Cardiac fibroblast (primary cell): ENCODE measurements at regions not wholly inside any gene's neighbourhood (a gene's known extent, or its start where the extent isn't known, plus 50 kb on each side); places are given as distances from the start of the nearest gene placed in this dataset.

Experiments
- DNase-seq, 2 donors: peaks; one replicate each; pipeline versions ENCODE4 v3.0.0 to v3.0.0-alpha.2; 2010; ENCODE audit warnings: low read depth in 2 of 2
- H3K4me3 ChIP-seq, 2 donors: replicated peaks in 1 of 2; 1 replicate in 1 of 2; 2 replicates in 1 of 2; pipeline ENCODE4 v1.5.1; 2011; ENCODE audit warnings: low read depth in 2 of 2, low read length in 2 of 2, mild to moderate bottlenecking in 2 of 2, moderate library complexity in 1 of 2
- TF ChIP-seq, protein P1 (sequence below): IDR thresholded peaks from one replicate; pipeline ENCODE4 v1.5.1; 2011; ENCODE audit warnings: low read depth, mild to moderate bottlenecking, low read length, inconsistent platforms

DNA sequence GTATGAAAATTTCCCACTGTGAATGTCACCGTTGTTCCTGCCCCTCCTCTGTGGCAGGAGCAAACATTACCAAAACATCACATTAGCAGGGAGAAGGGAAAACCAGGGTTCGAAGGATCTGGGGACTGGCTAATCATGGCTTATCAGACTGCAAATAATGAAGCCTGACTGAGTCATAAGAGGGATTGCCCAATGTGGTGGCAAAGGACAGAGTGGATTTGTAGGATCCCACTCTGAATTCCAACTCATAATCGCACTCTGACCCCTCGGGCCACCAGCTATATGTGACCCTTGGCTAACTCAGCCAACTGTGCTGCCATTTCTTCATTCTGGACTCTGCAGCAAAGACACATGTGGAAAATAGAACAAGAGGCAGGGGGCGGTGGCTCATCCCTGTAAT lies 347.3 kb upstream of the AUTS2 start:
- no peak for DNase-seq
- TF ChIP-seq, protein P1, sequence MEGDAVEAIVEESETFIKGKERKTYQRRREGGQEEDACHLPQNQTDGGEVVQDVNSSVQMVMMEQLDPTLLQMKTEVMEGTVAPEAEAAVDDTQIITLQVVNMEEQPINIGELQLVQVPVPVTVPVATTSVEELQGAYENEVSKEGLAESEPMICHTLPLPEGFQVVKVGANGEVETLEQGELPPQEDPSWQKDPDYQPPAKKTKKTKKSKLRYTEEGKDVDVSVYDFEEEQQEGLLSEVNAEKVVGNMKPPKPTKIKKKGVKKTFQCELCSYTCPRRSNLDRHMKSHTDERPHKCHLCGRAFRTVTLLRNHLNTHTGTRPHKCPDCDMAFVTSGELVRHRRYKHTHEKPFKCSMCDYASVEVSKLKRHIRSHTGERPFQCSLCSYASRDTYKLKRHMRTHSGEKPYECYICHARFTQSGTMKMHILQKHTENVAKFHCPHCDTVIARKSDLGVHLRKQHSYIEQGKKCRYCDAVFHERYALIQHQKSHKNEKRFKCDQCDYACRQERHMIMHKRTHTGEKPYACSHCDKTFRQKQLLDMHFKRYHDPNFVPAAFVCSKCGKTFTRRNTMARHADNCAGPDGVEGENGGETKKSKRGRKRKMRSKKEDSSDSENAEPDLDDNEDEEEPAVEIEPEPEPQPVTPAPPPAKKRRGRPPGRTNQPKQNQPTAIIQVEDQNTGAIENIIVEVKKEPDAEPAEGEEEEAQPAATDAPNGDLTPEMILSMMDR, result no peak
- no peak overlapping the region for H3K4me3 ChIP-seq

DNA sequence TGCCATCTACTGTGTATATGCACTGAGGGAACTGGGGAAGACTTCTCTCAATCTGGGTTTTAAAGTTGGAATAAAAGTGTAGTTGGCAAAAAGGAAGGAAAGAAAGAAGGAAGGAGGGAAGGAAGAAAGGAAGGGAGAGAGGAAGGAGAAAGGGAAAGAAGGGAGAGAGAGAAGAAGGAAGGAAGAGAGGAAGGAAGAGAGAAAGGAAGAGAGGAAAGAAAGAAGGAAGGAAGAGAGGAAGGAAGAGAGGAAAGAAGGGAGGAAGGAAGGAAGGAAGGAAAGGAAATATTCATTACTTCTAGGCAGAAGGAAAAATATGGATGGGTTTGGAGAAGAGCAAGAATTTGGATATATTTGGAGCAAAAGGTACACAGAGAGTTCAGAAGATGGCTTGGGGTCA lies 343.6 kb upstream of the AUTS2 start:
- DNase-seq, result no peak
- no peak overlapping the region for H3K4me3 ChIP-seq
- TF ChIP-seq, protein P1, result no peak

DNA sequence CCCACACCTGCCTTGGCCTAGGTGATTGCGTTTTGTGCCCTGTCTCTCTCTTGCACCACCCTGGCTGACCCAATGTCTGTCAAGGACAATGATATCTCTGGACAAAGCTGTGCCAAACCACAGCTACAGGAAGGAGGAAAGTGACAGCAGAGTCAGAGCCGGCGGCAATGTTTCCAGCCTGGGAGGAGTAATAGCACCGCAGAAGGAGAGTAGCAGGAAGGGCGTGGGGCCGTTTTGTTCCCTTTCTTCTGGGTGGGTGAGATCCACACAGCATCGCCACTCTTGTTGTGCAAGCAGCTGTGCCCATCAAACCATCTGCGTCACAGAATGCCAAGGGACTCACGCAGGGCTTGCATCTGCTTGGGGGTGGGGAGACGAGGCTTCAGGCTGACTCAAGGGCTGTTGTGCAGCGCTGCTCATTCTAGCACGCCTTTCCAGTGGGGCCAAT lies 341.6 kb upstream of the AUTS2 start:
- TF ChIP-seq, protein P1, result no peak
- no peak overlapping the region for H3K4me3 ChIP-seq
- DNase-seq, result no peak

DNA sequence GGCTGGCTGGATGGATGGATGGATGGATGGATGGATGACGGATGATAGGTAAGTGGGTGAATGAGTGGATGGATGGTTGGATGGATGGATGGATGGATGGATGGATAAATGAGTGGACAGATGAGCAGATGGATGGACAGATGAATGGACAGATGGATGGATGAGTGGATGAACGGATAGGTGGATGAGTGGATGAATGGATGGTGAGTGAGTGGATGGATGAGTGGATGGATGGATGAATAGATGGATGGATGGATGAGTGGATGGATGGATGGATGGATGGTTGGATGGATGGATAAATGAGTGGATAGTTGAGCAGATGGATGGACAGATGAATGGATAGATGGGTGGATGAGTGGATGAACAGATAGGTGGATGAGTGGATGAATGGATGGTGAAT lies 340.7 kb upstream of the AUTS2 start:
- TF ChIP-seq, protein P1, result no peak
- no peak overlapping the region for H3K4me3 ChIP-seq
- no peak for DNase-seq

DNA sequence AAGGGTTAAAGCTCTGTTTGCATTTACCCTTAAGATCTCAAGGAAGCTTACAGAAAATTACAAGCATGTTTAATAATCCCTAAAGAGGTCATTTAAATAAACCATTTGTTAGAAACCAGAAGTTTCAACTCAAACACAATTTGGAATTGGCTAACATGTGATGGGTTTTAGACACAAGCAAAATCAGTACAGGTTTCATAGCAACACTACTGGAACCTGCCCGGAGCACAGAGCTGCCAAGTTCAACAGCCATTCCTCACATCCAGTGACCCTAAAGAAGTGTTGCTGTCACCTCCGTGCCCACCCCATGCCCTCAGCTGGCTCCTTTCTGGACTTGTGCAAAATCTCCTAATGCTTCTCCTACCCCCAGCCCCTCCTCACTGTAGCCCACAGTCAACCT lies 338.8 kb upstream of the AUTS2 start:
- no peak overlapping the region for H3K4me3 ChIP-seq
- TF ChIP-seq, protein P1, result no peak
- no peak for DNase-seq

DNA sequence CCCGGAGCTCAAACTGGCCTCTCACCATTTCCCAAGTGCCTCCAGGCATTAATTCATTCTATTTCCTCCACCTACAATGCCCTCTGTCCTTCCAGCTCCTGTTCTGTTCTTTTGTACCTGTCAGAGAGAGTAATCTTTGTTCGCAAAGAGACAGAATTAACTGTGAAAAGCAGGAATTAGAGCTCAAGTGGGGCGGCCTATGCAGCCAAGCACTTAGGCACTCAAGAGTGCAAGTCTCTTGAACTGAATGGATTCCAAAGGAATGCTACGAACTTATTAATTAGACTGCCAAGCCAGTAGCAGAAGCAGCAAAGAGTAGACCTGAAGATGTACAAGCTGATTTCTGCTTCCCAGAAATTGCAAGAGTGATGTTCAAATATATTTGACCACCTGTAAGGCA lies 338.3 kb upstream of the AUTS2 start:
- no peak overlapping the region for H3K4me3 ChIP-seq
- TF ChIP-seq, protein P1, result no peak
- no peak for DNase-seq

DNA sequence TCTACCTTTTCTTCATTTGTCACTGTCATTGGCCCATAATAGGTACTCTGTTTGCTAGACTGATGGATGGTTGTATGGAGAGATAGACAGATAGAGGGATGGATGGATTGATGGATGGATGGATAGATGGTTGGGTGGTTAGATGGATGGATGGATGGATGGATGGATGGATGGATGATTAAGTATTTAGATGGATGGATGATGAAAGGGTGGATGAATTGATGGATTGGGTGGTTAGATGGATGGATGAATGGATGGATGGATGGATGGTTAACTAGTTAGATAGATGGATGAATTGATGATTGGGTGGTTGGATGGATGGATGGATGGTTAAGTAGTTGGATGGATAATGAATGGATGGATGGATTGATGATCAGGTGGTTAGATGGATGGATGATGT lies 334.7 kb upstream of the AUTS2 start:
- TF ChIP-seq, protein P1, result no peak
- DNase-seq, result no peak
- no peak overlapping the region for H3K4me3 ChIP-seq
